GM11168 (cell line): ENCODE measurements at regions not wholly inside any gene's neighbourhood (a gene's known extent, or its start where the extent isn't known, plus 50 kb on each side); places are given as distances from the start of the nearest gene placed in this dataset.

Experiments used
- in situ Hi-C: fragments of 300-500 bp; cut with MboI; formaldehyde crosslinking; loops from one replicate; pipeline ENCODE4 v1.12.0; 2022; ENCODE audit warnings: low sequenced_read_pairs; ENCODE audit not compliant: unreplicated experiment

- in situ Hi-C loops = no loop called here
Measured at GRCh38 chr3:166177130-166177529, 339.9 kb upstream of the BCHE start.

GRCh38 chr3:166171695-166172094 lies 334.5 kb upstream of the BCHE start:
- in situ Hi-C loops = no loop called here

GRCh38 chr3:166169681-166170080 lies 332.5 kb upstream of the BCHE start:
- in situ Hi-C loops = no loop called here

GRCh38 chr3:166127969-166128368 lies 290.7 kb upstream of the BCHE start:
- in situ Hi-C loops = no loop called here

GRCh38 chr3:166125179-166125578 lies 288.0 kb upstream of the BCHE start:
- in situ Hi-C loops = no loop called here

DNA sequence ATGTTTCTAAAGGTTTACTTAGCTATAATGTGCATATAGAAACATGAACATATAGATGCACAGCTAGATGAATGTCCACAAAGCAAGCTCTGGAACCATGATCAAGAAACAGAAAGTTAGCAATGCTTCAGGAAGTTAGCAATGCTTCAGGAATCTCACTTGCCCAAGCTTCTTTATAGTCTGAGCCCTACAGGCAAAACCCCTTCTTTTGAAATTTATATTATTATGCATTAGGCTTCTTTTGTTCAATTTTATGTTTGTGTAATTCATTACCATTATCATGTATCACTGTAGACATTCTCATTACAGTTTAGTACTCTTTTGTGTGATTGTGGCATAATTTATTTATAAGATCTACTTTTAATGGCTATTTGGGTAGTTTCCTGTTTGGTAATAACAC lies 286.4 kb upstream of the BCHE start:
- in situ Hi-C loops = no loop called here

- in situ Hi-C loops = no loop called here
Measured at GRCh38 chr3:166123088-166123487, 285.9 kb upstream of the BCHE start.

DNA sequence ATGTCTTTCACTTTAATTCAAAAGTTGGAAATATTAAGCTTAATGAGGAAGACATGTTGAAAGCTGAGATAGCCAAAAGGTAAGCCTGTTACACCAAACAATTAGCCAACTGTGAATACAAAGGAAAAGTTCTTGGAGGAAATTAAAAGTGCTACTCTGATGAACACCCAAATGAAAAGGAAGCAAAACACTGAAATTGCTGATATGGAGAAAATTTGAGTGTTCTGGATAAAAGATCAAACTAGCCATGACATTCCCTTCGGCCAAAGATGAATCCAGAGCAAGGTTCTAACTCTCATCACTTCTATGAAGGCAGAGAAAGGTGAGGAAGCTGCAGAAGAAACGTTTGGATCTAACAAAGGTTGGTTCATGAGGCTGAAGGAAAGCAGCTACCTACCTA lies 280.8 kb upstream of the BCHE start:
- in situ Hi-C loops = no loop called here

GRCh38 chr3:166114448-166114847 lies 277.2 kb upstream of the BCHE start:
- in situ Hi-C loops = no loop called here

DNA sequence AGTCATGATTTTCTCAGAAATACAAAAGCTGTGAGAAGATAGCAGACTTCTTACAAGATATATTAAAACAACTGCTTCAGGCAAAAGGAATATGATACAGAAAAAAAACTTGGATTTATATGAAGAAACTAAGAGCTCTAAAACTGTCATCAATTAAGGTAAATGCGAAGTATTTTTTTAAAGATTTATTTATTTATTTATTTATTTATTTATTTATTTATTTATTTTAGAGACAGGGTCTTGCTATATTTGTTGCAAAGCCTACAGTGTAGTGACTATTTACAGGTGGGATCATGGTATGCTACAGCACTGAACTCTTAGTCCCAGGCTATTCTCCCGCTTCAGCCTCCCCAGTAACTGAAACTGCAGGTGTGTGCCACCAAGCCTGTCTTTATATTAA lies 274.3 kb upstream of the BCHE start:
- in situ Hi-C loops = no loop called here

- in situ Hi-C loops = no loop called here
Measured at GRCh38 chr3:166110102-166110501, 272.9 kb upstream of the BCHE start.

DNA sequence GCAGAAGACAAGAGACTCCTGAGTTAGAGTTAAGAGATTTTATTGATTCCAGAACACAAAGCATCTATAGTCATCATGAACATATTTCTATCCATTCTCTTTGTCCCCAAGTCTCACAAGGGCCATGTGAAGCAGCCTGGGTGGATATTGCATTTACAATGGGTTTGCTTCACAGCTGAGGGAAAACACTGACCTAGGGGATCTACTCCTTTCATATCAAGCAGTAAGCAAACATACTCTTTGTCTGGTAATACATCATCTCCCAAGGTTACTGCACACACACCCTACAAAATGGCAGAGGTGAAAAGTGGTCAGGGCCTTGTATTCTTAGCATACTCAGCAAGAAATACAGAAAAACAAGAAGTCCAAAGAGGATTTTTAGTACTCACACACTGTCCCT lies 267.7 kb upstream of the BCHE start:
- in situ Hi-C loops = no loop called here

DNA sequence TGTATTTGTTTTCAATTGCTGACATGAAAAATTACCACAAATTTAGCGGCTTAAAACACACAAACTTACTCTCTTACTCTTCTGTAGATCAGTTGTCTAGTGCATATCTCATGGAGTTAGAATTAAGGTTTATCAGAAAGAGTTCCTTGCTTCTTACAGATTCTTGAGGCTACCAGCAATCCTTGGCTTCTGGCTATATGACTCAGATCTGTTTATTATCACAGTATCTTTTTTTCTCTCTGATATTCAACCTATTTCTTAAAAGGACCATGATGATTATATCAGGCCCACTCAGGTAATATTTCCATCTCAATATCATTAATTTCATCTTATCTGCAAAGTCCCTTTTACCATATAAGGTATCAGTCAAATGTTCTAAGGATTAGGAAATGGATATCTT lies 263.5 kb upstream of the BCHE start:
- in situ Hi-C loops = no loop called here

GRCh38 chr3:166089575-166089974 lies 252.4 kb upstream of the BCHE start:
- in situ Hi-C loops = no loop called here

DNA sequence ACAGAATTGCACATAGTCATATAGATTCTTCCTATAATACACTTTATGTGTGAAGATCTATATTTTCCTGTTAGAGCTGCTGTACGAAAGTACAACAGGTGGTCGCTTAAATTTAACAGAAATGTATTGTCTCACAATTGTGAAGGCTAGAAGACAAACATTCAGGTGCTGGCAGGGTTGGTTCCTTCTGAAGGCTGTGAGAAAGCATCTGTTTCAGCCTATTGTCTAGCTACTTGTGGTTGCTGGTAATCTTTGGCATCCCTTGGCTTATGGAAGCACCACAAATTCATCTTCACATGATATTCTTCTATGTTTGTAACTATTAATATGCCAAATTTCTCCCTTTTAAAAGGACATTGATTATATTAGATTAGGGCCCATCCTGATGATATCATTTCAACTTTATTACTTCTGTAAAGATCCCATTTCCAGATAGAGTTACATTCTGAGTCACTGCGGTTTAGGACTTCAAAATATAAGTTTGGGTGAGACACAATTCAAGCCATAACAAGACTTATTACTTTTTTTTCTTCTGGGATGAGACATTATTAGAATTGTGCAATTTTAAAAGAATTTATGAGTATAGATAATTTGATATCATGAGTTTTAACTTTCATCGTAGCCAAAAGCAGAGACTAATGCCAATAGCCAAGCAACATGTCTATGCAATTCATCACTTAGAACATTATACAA lies 248.1 kb upstream of the BCHE start:
- in situ Hi-C loops = no loop called here

DNA sequence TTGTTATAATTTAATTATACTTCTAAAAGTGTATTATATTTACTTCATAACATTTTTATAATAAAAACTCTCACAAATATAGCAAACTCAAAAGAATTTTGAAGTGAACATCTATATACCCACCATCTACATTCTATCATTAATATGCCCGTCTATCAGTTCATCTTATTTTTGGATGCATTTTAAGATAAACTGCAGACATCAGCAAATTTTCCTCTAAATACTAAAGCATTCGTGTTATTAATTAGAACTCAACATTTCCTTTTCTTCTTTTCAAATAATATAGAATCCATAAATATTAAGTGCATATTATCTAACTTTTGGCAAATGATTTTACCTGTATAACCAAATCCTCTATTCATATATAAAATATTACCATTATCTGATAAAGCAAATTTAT lies 242.9 kb upstream of the BCHE start:
- in situ Hi-C loops = no loop called here

- in situ Hi-C loops = no loop called here
Measured at GRCh38 chr3:166071831-166072230, 234.6 kb upstream of the BCHE start.

GRCh38 chr3:166064476-166064875 lies 227.3 kb upstream of the BCHE start:
- in situ Hi-C loops = no loop called here

GRCh38 chr3:166060789-166061479 lies 223.7 kb upstream of the BCHE start:
- in situ Hi-C loops = no loop called here

DNA sequence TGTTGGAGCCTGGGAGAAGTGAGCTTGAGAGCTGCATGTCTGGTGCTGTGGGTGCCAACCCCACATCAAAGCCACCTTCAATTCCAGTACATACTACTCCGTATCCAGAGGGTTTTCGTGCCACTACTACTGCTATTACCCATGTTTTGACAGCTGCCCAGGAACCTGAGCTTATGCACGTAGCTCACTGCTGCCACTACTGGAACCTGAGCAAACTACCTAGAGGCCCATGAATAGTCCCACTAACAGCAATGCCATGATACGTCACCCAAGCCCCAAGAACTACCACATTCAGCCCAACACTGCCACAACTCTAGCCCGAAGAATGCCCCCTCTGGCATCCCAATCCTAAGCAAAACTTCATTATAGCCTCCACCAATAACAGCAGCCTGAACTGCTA lies 215.2 kb upstream of the BCHE start:
- in situ Hi-C loops = no loop called here

- in situ Hi-C loops = no loop called here
Measured at GRCh38 chr3:166029507-166029906, 192.3 kb upstream of the BCHE start.

DNA sequence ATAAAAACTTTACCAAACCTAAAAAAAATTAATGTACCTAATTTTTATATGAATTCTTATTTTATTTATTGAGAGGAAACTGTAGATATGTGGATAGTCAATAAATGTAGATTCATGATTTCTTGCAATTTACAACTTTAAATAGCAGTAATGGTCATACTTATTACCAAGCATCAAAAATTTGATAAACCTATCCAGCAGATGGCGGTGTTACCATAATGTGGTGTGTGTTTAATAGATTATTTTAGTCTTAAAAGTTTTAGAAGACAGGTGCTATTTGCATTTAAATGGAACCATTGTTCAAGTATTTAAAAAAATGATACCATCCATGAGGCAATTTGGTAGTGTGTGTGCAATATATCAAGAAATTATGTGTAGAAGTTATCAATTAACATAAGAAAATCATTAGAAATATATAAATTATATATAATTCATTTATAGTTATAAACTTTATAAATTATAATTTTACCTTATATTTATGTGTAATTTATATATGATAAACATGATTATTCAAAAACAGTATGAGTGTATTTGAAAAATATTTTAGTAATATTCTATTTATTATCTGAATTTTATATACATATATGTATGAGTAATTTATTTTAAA lies 176.0 kb upstream of the BCHE start:
- in situ Hi-C loops = no loop called here
